OCI-LY7 (cell line): ENCODE measurements at regions not wholly inside any gene's neighbourhood (a gene's known extent, or its start where the extent isn't known, plus 50 kb on each side); places are given as distances from the start of the nearest gene placed in this dataset.

Experiments used
- BruUV-seq: library from RNA; stranded (reverse); fragments of 400-500 nt; replicated peaks from 2 replicates; lab custom pipeline; 2021; lab: Mats Ljungman, UMichigan
- CTCF ChIA-PET: fragments of 300-600 bp; sonication (Branson Sonifier 250); formaldehyde crosslinking; loops from one replicate; lab custom pipeline; 2022; ENCODE audit warnings: antibody characterized with exemption; ENCODE audit not compliant: unreplicated experiment; lab: Charles Lee
- POLR2A ChIA-PET: fragments of 300-600 bp; sonication (Branson Sonifier 250); formaldehyde crosslinking; loops from one replicate; lab custom pipeline; 2022; ENCODE audit warnings: antibody characterized with exemption; lab: Charles Lee
- DNase-seq: peaks from one replicate; pipeline ENCODE4 v3.0.0-alpha.2; 2015; ENCODE audit warnings: low spot score
- H2AFZ ChIP-seq: fragments of 200-600 bp; sonication (generic), shearing (Covaris generic); 2 replicates; pipeline ENCODE4 v1.6.1; 2014; ENCODE audit warnings: mild to moderate bottlenecking, antibody characterized with exemption, low read length, moderate library complexity
- H3K27ac ChIP-seq: fragments of 200-600 bp; sonication (generic); 2 replicates; pipeline ENCODE4 v1.5.1; 2014; ENCODE audit warnings: mixed run types, low read depth, mild to moderate bottlenecking, moderate library complexity, low read length, inconsistent platforms; ENCODE audit not compliant: poor library complexity, severe bottlenecking
- H3K36me3 ChIP-seq: fragments of 200-600 bp; sonication (generic); 2 replicates; pipeline ENCODE4 v1.6.1; 2014; ENCODE audit warnings: mild to moderate bottlenecking, antibody characterized with exemption, low read length, moderate library complexity, mixed read lengths; ENCODE audit not compliant: insufficient read depth
- H3K4me1 ChIP-seq: fragments of 200-600 bp; sonication (generic); 2 replicates; pipeline ENCODE4 v1.5.1; 2014; ENCODE audit warnings: mild to moderate bottlenecking, low read length; ENCODE audit not compliant: insufficient read depth, poor library complexity, severe bottlenecking
- H3K4me2 ChIP-seq: fragments of 200-600 bp; sonication (generic); 2 replicates; pipeline ENCODE4 v1.6.1; 2014; ENCODE audit warnings: mild to moderate bottlenecking, low read length
- H3K4me3 ChIP-seq: fragments of 200-600 bp; sonication (generic); 2 replicates; pipeline ENCODE4 v1.5.1; 2014; ENCODE audit warnings: mild to moderate bottlenecking, low read depth, low read length; ENCODE audit not compliant: poor library complexity, severe bottlenecking
- H3K79me2 ChIP-seq: fragments of 200-600 bp; sonication (generic); 2 replicates; pipeline ENCODE4 v1.6.1; 2016; ENCODE audit warnings: low read depth, mild to moderate bottlenecking, low read length, moderate library complexity, mixed read lengths; ENCODE audit not compliant: insufficient read depth
- H3K9me2 ChIP-seq: fragments of 200-600 bp; sonication (generic); 2 replicates; pipeline ENCODE4 v1.6.1; 2016; ENCODE audit warnings: mild to moderate bottlenecking, low read length, mixed read lengths; ENCODE audit not compliant: insufficient read depth
- H3K9me3 ChIP-seq: fragments of 200-600 bp; sonication (generic); 2 replicates; pipeline ENCODE4 v1.6.1; 2014; ENCODE audit warnings: mild to moderate bottlenecking, mixed run types, low read length, mixed read lengths
- H4K20me1 ChIP-seq: fragments of 200-600 bp; sonication (generic); 2 replicates; pipeline ENCODE4 v1.6.1; 2014; ENCODE audit warnings: mild to moderate bottlenecking, antibody characterized with exemption, low read length, moderate library complexity, mixed read lengths; ENCODE audit not compliant: insufficient read depth
- EZH2phosphoT487 ChIP-seq: fragments of 200-600 bp; sonication (generic); IDR thresholded peaks from 2 replicates; pipeline ENCODE4 v1.6.1; 2018; ENCODE audit warnings: low read depth, borderline replicate concordance, mild to moderate bottlenecking, mixed run types, antibody characterized with exemption, low read length, moderate library complexity, mixed read lengths
- intact Hi-C: fragments of 100-400 bp; cut with micrococcal nuclease; formaldehyde crosslinking; loops from one replicate; pipeline ENCODE4 v1.10.0; 2022; ENCODE audit not compliant: unreplicated experiment
- TF ChIP-seq, protein P1 (sequence below): fragments of 200-600 bp; sonication (generic); conservative IDR thresholded peaks from 2 replicates; pipeline ENCODE4 v1.5.1; 2014; ENCODE audit warnings: mild to moderate bottlenecking, antibody characterized with exemption, low read length, moderate library complexity, mixed read lengths

DNA sequence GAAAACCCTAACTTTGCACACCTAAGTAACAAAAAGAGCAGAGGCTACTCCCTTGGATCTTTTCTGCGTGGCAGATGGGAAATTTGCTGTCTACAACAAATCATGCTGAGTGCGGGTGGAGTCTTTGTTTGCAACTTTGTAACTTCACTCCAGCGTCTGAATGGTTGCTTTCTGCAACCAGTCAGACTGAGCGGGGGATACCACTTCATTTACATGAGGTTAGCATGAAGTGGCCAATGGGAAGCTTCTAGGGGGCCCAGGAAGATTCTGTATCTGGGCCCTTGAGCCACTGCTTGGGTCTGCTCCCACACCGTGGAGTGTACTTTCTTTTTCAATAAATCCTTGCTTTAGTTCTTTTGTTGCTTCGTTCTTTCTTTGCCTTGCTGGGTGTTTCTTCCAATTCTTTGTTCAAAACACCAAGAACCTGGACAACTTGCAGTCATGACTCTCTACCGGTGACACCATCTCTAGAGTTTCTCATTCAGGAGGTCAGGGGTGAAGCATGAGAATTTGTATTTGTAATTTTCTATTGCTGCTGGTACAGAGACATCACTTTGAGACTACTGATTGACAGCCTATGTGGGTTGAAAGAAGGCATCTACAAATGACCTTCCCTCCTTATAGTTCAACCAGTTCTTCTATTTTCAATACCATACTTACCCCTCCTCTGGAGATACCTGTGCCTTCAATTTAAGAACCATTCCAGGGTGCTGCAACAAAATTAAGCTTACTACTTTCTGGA, 55.8 kb upstream of the RC3H1 start:
- TF ChIP-seq, protein P1, sequence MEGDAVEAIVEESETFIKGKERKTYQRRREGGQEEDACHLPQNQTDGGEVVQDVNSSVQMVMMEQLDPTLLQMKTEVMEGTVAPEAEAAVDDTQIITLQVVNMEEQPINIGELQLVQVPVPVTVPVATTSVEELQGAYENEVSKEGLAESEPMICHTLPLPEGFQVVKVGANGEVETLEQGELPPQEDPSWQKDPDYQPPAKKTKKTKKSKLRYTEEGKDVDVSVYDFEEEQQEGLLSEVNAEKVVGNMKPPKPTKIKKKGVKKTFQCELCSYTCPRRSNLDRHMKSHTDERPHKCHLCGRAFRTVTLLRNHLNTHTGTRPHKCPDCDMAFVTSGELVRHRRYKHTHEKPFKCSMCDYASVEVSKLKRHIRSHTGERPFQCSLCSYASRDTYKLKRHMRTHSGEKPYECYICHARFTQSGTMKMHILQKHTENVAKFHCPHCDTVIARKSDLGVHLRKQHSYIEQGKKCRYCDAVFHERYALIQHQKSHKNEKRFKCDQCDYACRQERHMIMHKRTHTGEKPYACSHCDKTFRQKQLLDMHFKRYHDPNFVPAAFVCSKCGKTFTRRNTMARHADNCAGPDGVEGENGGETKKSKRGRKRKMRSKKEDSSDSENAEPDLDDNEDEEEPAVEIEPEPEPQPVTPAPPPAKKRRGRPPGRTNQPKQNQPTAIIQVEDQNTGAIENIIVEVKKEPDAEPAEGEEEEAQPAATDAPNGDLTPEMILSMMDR = no peak
- TF ChIP-seq EZH2phosphoT487 = no peak
- BruUV-seq = no TSS peak
- intact Hi-C loops = loop anchor here (10.0 kb wide), 1 partner anchor 1333 kb away; no protein-coding TSS in a partner anchor
- no peaks in the 10 kb centered on the region for H3K9me3 ChIP-seq
- H3K27ac ChIP-seq = no peak overlapping the region
- H3K9me2 ChIP-seq = no peaks in the 10 kb centered on the region
- DNase-seq = no peak
- no peaks in the 10 kb centered on the region for H3K36me3 ChIP-seq
- no peak overlapping the region for H2AFZ ChIP-seq
- H3K4me2 ChIP-seq = no peak overlapping the region
- H3K4me1 ChIP-seq = no peaks in the 10 kb centered on the region
- no peaks in the 10 kb centered on the region for H4K20me1 ChIP-seq
- no peaks in the 10 kb centered on the region for H3K79me2 ChIP-seq
- CTCF ChIA-PET = no interaction called here
- POLR2A ChIA-PET = interaction anchor here (0.8 kb wide), 1 partner anchor 41 kb away, joined by 3 read pairs; no protein-coding TSS in a partner anchor
- no peak overlapping the region for H3K4me3 ChIP-seq

- TF ChIP-seq EZH2phosphoT487 = no peak
- TF ChIP-seq, protein P1 = no peak
- intact Hi-C loops = loop anchor here (10.0 kb wide), 1 partner anchor 1330 kb away; no protein-coding TSS in a partner anchor
These were observed 53.1 kb upstream of the RC3H1 start for GRCh38 chr1:174075245-174075692.

DNA sequence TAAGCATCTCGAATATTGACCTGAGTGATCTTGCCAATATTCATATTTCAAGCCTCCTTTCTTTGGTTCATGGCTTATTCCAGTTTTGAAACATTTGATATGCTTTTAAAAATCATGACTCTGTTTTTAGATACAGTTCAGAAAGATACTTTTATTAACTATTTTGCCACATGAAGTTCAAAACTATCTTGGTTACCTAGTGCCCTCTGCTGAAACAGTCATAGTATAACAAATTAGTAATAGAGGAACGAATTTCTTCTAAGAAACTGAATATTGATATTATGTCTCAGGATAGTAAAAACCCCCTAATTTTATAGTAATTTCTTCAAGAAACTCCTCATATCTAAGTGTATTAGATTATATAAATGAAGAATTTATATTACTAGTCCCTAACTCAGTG, 52.6 kb upstream of the RC3H1 start:
- H2AFZ ChIP-seq = no peak overlapping the region
- CTCF ChIA-PET = no interaction called here
- H3K4me2 ChIP-seq = no peak overlapping the region

More at GRCh38 chr1:174075245-174075692, 53.1 kb upstream of the RC3H1 start:
- no peaks in the 10 kb centered on the region for H3K36me3 ChIP-seq
- H3K4me2 ChIP-seq = no peak overlapping the region
- BruUV-seq = no TSS peak
- H3K9me3 ChIP-seq = no peaks in the 10 kb centered on the region
- CTCF ChIA-PET = no interaction called here
- DNase-seq = no peak
- H3K79me2 ChIP-seq = no peaks in the 10 kb centered on the region
- H3K4me3 ChIP-seq = no peak overlapping the region
- H3K9me2 ChIP-seq = no peaks in the 10 kb centered on the region
- H3K27ac ChIP-seq = no peak overlapping the region
- no peaks in the 10 kb centered on the region for H3K4me1 ChIP-seq
- H2AFZ ChIP-seq = no peak overlapping the region
- POLR2A ChIA-PET = interaction anchor here (0.5 to 0.7 kb wide), 3 partner anchors 98 to 925 kb away, joined by 3 read pairs; no protein-coding TSS in a partner anchor
- H4K20me1 ChIP-seq = no peaks in the 10 kb centered on the region

More for the DNA sequence above, 52.6 kb upstream of the RC3H1 start:
- DNase-seq = peak; percentile 36
- POLR2A ChIA-PET = interaction anchor here (0.7 kb wide), 1 partner anchor 926 kb away, joined by 3 read pairs; no protein-coding TSS in a partner anchor
- no peaks in the 10 kb centered on the region for H3K36me3 ChIP-seq
- H3K4me1 ChIP-seq = no peaks in the 10 kb centered on the region
- H3K79me2 ChIP-seq = no peaks in the 10 kb centered on the region
- no TSS peak for BruUV-seq
- H4K20me1 ChIP-seq = no peaks in the 10 kb centered on the region
- no peak overlapping the region for H3K27ac ChIP-seq
- H3K9me3 ChIP-seq = no peaks in the 10 kb centered on the region
- H3K4me3 ChIP-seq = no peak overlapping the region
- TF ChIP-seq, protein P1 = peak; percentile 85
- TF ChIP-seq EZH2phosphoT487 = no peak
- H3K9me2 ChIP-seq = no peaks in the 10 kb centered on the region
- intact Hi-C loops = loop anchor here (5.0 to 10.0 kb wide), 2 partner anchors 642 to 1330 kb away; no protein-coding TSS in a partner anchor
